Progenitor cell of endocrine pancreas (in vitro differentiated cells): ENCODE measurements at regions not wholly inside any gene's neighbourhood (a gene's known extent, or its start where the extent isn't known, plus 50 kb on each side); places are given as distances from the start of the nearest gene placed in this dataset.
"Not testable (repeated sequence)": the region's sequence is repeated elsewhere in the genome, so short reads cannot be mapped to it uniquely, and the experiment has no call there.

Experiments used
- DNase-seq: peaks from one replicate; pipeline ENCODE4 v3.0.0; 2021; ENCODE audit warnings: low spot score; ENCODE audit not compliant: unreplicated experiment
- H3K27ac Mint-ChIP-seq: 2 replicates; pipeline ENCODE4 v1.8.0; 2021; ENCODE audit warnings: mild to moderate bottlenecking, moderate library complexity, mixed read lengths
- H3K27me3 Mint-ChIP-seq: 2 replicates; pipeline ENCODE4 v1.8.0; 2021; ENCODE audit warnings: mixed read lengths
- H3K36me3 Mint-ChIP-seq: 2 replicates; pipeline ENCODE4 v1.8.0; 2022; ENCODE audit warnings: mixed read lengths; ENCODE audit not compliant: insufficient read depth
- H3K4me1 Mint-ChIP-seq: 2 replicates; pipeline ENCODE4 v1.8.0; 2021; ENCODE audit warnings: low read depth, mixed read lengths
- H3K4me3 Mint-ChIP-seq: 2 replicates; pipeline ENCODE4 v1.8.0; 2021; ENCODE audit warnings: low read depth, mild to moderate bottlenecking, moderate library complexity, mixed read lengths
- H3K9me3 Mint-ChIP-seq: 2 replicates; pipeline ENCODE4 v1.8.0; 2021; ENCODE audit warnings: low read depth, mixed read lengths
- TF ChIP-seq, protein P1 (sequence below): fragments of 200-600 bp; sonication (generic); IDR thresholded peaks from one replicate; pipeline ENCODE4 v1.5.0; 2021; ENCODE audit warnings: antibody characterized with exemption, mild to moderate bottlenecking; ENCODE audit not compliant: unreplicated experiment

DNA sequence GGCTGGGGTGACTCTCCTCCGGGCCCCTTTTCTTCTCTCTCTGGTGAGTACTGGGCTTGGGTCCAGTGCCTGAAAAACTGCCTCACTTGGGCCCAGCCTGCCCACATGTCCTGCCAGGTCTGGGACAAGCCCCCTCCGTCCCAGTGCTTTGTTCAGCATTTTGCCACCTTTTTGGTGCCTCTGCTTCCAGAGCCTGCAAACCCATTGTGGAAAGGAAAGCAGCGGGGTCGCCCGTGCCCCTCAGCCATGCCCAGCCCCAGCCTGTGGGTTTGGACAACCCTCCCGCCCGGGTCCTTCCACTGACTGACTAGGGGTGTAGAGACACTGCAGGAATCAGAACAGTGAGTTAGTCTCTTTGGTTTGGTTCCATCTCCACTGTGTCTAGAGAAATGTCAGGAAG is 140.7 kb upstream of the ALKAL2 start:
- Mint-ChIP-seq H3K4me1 (no peaks in the 10 kb centered on the region), H3K36me3 (no peaks in the 10 kb centered on the region), H3K27ac (no peak overlapping the region), H3K9me3 (no peaks in the 10 kb centered on the region), H3K4me3 (no peak overlapping the region), H3K27me3 (peaks cover 5% of the 10 kb centered on the region)
- no peak for DNase-seq
- TF ChIP-seq, protein P1, sequence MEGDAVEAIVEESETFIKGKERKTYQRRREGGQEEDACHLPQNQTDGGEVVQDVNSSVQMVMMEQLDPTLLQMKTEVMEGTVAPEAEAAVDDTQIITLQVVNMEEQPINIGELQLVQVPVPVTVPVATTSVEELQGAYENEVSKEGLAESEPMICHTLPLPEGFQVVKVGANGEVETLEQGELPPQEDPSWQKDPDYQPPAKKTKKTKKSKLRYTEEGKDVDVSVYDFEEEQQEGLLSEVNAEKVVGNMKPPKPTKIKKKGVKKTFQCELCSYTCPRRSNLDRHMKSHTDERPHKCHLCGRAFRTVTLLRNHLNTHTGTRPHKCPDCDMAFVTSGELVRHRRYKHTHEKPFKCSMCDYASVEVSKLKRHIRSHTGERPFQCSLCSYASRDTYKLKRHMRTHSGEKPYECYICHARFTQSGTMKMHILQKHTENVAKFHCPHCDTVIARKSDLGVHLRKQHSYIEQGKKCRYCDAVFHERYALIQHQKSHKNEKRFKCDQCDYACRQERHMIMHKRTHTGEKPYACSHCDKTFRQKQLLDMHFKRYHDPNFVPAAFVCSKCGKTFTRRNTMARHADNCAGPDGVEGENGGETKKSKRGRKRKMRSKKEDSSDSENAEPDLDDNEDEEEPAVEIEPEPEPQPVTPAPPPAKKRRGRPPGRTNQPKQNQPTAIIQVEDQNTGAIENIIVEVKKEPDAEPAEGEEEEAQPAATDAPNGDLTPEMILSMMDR = no peak

- H3K4me1 Mint-ChIP-seq, H3K36me3 Mint-ChIP-seq, DNase-seq, H3K4me3 Mint-ChIP-seq, H3K27me3 Mint-ChIP-seq, H3K27ac Mint-ChIP-seq, H3K9me3 Mint-ChIP-seq: not testable (repeated sequence)
Measured at GRCh38 chr2:426696-427095, 138.8 kb upstream of the ALKAL2 start.

- Mint-ChIP-seq H3K4me3 (no peak overlapping the region), H3K9me3 (no peaks in the 10 kb centered on the region), H3K36me3 (no peaks in the 10 kb centered on the region), H3K27ac (no peak overlapping the region), H3K4me1 (no peaks in the 10 kb centered on the region), H3K27me3 (peaks cover 5% of the 10 kb centered on the region)
- no peak for DNase-seq
- TF ChIP-seq, protein P1 = no peak
Measured at GRCh38 chr2:425947-426346, 138.1 kb upstream of the ALKAL2 start.

- H3K4me3 Mint-ChIP-seq = no peak overlapping the region
- no peak for DNase-seq
- peaks cover 5% of the 10 kb centered on the region for H3K27me3 Mint-ChIP-seq
- H3K9me3 Mint-ChIP-seq = no peaks in the 10 kb centered on the region
- no peaks in the 10 kb centered on the region for H3K4me1 Mint-ChIP-seq
- TF ChIP-seq, protein P1 = no peak
- no peak overlapping the region for H3K27ac Mint-ChIP-seq
- no peaks in the 10 kb centered on the region for H3K36me3 Mint-ChIP-seq
Measured at GRCh38 chr2:425243-425642, 137.4 kb upstream of the ALKAL2 start.

- no peaks in the 10 kb centered on the region for H3K9me3 Mint-ChIP-seq
- TF ChIP-seq, protein P1 = no peak
- H3K4me3 Mint-ChIP-seq = no peak overlapping the region
- no peaks in the 10 kb centered on the region for H3K4me1 Mint-ChIP-seq
- no peak overlapping the region for H3K27ac Mint-ChIP-seq
- no peaks in the 10 kb centered on the region for H3K36me3 Mint-ChIP-seq
- peaks cover 5% of the 10 kb centered on the region for H3K27me3 Mint-ChIP-seq
- no peak for DNase-seq
Measured at GRCh38 chr2:424306-425171, 136.6 kb upstream of the ALKAL2 start.

DNA sequence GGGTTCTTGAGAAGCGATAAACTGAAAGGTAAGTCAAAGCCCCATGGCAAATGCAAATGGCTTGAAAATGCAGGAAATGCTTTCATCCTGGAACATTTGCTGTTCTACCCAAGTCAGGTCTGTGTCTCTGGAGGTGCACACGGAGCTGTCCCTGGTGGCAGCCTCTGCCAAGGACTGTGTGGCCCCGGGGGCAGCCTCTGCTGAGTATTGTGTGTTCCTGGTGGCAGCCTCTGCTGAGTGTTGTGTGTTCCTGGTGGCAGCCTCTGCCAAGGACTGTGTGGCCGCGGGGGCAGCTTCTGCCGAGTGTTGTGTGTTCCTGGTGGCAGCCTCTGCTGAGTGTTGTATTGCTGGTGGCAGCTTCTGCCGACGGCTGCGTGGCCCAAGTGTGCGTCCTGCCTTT is 135.6 kb upstream of the ALKAL2 start:
- Mint-ChIP-seq H3K4me3 (no peak overlapping the region), H3K36me3 (no peaks in the 10 kb centered on the region), H3K4me1 (no peaks in the 10 kb centered on the region), H3K27me3 (peaks cover 2% of the 10 kb centered on the region), H3K27ac (no peak overlapping the region), H3K9me3 (no peaks in the 10 kb centered on the region)
- no peak for DNase-seq
- TF ChIP-seq, protein P1 = no peak
